Stimulated activated CD8-positive, alpha-beta memory T cell treated with anti-CD3 and anti-CD28 coated beads, Interleukin-4, amount 100 ng/mL, for 4 hours (primary cell): ENCODE measurements at regions not wholly inside any gene's neighbourhood (a gene's known extent, or its start where the extent isn't known, plus 50 kb on each side); places are given as distances from the start of the nearest gene placed in this dataset.

ENCODE experiments used
- DNase-seq, 2 donors: peaks; one replicate each; pipeline ENCODE4 v3.0.0-alpha.2; 2020; ENCODE audit warnings: low read depth in 2 of 2, low spot score in 1 of 2

DNA sequence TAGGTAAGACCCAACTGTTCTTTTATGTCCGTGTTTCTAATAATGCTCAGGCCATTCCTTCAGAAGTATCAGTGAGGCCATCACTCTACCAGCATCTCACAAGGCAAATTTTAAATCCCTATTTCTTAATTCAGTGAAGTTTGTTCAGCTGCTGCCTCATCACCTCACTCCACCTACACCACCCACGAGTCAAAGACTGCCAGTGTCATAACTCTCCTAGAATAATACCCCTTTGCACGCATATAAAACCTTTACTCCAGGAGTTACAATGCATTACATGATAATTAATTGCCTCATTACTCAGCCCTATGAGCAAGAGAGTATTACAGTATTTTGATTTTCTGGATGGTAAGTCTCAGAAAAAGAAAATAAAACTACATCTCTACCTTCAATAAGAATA is 793.6 kb downstream of the TFAP2A start:
- DNase-seq, result no peak

DNA sequence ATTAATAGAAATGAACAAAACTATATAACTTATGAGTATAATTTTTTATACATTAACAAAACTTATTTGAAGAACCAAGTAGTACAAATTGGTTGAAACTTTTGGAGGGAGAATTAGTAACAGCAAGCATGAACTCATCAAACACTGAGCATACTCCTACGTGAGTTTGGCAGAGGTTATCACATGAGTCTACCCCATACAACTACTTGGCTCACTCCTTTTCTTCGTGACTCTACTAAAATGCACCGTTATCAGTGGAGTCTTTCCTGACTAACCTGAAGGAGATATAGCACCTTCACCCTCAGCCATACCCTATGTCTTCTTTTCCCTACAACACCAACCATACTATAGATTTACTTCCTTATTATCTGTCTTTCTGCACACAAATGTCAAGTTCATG is 794.2 kb downstream of the TFAP2A start:
- DNase-seq, result no peak

DNA sequence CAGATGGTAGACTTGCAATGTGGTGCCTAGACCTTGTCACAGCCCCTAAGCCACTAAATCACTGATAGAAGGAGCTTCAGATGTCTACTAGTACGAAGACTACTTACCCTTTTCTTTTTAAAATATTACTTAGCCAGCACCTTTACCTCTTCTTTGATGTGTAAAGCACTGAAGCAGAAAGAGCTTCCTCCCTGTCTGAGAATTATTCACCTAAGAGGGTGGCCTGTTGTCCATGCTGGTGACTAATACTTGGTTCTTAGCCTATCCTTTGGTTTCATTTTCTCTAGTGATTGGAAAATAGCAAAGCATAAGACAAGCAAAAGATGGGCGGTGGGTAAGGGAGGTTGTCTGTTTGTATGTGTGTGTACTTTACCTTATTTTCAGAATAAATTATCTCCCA is 794.6 kb downstream of the TFAP2A start:
- no peak for DNase-seq

DNA sequence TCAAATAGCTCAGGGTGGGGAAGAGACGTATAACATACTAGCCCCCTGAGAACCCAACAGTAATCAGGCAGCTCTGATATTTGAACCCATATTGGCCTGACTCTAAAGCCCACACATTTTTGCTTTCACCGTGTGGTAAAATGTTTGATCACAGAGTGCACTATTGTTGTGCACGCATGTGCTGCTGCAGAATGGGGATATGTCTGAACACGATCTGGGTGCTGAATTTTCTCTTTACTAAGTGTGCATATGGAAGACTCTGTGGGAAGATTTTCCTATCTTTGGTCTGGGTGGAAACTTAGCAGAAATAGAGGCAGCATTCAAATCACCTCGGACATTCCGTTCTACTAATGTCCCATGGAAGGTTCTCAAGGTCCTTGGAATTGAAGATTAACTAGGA is 800.1 kb downstream of the TFAP2A start:
- no peak for DNase-seq

DNA sequence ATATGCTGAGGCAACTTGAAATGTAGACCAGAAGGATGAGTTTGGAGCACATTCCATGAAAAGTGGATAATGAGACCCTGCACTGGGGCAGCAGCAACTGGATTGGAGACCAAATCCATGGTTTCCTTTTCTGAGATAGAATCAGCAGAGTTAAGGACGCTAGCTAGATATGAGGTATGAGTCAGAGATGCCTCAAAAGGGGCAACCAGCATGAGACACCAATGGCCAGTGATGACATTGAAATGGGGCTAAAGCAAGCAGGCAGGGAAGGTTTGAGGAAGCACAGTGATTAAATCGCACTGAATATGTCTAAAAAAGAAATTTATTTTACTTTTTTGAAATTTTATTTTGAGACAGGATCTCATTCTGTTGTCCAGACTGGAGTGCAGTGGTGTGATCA is 802.4 kb downstream of the TFAP2A start:
- DNase-seq, result no peak

DNA sequence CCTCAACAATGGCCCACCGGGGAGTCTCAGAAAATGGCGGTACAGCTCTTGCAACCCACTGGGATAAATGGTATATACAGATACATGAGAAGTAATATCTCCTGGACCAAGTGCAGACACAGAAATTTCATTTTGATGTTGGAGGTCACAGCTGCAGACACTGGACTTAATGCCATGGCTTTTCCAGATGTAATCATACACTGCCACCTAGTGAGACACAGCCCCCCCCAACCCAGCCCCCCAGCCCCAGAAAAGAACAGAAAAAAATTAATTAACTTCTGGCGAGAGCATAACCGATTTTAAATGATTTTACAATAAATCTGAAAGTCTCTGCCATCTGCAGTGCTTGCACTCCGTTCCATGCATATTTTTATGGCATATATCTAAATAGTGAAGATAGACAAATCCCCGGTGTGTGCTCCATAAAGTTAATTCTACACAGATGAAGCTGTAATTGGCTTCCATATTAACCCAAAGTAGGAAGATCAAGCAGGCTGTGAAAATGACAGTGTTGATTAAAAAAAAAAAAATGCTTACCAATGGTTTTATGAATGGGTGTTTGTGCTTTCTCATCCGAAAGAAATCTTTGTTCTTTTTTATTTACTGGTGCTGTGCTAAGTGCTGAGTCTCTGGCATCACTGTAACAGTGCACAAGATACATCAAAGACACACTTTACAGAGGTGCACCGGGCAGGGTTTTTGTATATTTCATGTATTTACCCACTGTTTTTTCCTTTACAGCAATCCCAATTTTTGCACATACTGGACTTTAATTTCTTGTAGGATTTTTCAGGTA is 804.1 kb downstream of the TFAP2A start:
- no peak for DNase-seq

DNA sequence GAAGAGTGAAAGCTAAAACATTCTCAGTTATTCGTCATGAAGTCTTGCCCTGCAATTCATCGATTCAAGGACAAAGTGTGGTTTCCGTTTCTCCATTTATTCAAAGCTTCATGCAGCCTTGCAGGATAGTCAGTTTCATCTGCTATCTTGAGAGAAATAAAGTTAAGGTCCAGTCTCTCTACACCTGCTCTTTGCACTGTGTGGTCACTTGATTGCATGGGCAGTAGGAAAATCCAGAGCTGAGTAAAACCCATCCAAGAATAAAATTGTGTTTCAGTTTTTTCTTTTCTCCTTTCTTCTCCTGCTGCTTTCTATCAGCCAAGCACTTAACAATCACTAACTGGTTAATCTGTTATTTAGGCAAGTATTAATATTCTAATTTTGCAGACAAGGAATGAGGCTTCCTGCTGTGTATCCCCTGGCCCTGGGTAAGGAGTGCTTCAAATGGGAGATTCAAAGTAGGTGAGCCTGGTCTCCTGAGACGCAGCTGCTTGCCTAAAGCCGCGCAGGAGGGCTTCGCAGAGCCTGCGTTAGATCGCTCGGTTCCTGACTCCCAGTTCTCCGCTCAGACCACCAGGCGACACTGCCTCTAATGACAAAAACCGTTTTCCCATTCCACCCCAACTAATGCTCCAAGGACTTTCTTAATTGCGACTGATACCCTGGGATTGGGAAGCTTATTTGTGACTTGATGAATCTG is 808.3 kb downstream of the TFAP2A start:
- no peak for DNase-seq

DNA sequence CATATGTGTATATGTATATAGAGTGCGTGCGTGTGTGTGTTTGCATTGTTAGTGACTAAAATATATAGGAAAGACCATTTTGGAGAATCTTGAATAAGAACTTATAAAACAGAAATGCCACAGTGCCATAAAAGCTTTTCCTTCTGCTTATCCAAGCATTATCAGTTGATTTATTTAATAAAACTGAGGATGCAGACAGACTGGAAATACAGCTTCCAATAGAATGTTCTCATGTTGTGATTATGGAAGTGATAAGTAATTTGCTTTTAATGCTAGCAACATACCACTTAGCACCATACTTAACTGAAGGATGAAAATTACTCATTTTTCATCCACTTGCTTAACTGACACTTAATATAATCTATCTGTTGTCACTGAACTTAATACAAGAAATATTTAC is 820.1 kb downstream of the TFAP2A start:
- no peak for DNase-seq

DNA sequence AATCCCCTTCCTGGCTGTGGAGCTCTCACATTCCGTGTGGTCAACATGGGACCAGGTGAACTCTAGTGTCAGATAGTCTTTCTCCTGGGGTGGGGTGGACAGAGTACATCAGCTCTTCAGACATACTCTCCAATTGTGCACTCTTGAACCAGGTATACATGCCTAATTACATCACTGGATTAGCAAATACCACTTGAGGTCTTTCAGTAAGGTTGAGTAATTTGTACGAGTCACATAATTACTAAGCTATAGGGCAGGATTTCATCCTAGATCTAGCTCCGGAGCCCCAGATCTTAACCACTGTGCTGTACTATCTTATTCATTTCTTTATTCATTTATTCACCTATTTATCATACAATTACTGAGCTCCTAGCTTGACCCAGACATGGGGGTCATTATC is 821.3 kb downstream of the TFAP2A start:
- DNase-seq, result no peak

DNA sequence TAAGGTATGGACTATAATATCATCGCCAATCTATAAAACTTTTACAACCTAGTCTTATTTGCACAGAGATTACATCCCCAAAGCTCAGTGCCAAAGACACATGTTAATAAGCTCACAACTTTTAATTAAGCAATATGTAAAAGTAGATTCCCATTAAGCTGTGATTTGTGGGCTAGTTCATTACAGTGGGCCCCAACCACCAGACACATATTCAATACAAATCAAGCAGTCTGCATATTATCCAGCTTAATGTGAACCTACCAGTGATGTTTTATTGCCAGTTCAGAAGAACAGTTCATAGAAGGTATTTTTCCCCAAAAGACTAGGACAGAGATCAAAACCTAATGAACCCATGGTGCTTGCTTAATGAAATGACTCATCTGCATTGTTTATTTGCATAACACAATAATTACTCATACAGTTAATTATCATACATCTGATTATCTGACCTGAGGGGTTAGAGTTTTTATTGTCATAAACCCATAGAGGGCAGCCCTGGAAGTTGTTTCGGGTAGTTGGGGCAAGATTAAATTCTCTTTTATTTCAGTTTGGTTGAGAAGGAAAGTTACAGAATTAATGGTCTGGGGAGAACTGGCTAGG is 831.0 kb downstream of the TFAP2A start:
- DNase-seq, result no peak

DNA sequence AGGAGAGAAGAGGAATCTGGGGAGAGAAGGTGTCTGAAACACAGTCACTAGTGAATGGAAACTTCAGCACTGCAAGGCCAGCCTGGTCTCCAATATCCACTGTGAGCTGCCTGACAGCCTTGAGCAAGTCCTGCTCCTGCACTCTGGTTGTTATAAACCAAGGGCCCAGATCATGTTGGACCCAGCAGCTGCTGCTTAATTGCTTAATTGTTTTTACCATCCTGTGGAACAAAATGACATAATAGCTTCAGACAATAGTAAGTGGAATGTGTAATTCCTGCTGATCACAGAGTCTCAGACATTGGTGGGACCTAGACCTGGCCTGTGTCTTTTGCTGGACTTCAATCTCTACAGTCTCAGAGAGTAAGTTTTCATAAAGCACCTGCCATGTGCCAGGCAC is 833.7 kb downstream of the TFAP2A start:
- no peak for DNase-seq

DNA sequence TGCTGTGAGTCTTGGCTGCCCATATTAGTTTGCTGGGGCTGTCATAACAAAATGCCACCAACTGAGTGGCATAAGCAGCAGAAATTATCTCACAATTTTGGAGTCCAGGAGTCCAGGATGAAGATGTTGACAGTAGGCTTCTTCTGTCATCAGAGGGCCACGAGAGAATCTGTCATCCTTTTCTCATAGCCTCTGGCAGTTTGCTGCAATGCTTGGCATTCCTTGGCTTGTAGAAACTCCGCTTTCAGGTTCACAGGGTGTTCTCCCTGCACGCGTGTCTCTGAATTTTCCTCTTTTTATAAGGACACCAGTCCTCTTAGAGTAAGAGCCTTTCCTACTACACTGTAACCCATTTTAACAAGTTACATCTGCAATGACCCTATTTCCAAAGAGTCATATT is 838.4 kb downstream of the TFAP2A start:
- DNase-seq, result no peak

DNA sequence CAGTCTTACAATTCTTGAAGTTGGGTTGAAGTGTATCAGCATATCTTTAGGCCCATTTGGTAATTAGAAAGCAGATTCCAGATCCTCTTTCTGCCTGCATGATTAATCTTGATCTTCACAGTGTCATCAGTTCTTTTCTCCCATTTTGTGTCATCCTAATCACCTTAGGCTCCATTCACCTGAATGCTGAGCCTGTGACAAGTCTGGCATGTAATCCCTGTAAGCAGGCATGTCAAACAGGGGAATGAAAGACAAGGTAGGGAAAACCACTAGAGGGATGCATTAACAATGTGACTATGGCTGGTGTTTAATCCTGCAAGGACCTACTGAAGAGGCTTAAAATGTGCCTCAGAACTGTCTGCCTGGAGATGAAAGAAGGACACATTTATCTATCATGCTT is 848.8 kb downstream of the TFAP2A start:
- no peak for DNase-seq

DNA sequence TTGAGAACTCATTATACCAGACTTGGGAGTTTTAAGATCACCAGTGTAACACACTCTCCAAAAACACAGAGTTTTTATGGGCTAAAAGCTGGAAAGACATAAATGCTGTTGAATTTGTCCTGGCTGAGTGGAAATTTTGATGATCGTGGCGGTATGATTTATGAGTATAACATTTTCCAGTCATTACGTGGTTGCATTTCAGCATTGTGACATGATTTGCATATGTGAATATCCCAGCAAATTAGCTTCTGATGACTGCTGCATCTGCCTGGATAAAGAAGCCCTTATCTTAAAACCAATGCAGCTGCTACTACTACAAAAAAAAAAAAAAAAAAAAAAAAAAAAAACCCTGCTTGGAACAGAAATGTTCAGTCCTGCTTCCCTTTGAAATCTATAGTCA is 850.9 kb downstream of the TFAP2A start:
- no peak for DNase-seq

DNA sequence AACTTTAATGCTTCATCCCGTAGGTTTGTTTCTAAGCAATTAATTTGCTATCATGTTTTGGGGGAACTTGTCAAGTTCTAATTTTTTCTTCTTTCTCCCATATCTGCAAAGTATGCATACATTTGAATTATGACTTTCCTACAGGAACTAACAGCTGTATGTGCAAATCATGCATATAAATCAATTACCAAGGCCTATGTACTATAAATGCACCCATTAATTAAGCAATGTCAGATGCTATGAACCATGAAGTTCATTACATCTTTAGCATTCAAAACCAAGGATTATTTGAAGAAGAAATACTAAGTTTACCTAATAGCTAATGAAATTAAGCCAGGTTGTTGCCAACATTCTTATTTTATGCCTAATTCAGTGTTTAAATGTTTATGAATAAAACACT is 851.3 kb downstream of the TFAP2A start:
- no peak for DNase-seq

DNA sequence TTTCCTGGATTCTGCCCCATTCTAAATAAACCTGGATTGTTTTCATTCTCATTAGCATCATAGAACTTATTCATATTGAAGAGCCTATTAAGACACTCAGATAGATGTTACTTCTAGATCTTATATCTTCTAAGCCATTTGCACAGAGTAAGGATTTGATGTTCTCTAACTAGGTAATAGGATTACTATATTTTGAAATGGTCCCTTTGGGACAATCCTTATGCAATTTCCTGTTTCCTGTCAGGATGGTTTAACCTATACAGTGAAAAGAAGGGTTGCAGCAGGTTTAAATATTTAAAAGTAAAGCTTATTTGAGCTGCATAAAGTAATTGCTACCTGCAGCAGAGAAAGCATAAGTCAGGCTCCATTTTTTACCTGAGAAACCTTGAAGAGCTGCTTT is 860.1 kb downstream of the TFAP2A start:
- no peak for DNase-seq

DNA sequence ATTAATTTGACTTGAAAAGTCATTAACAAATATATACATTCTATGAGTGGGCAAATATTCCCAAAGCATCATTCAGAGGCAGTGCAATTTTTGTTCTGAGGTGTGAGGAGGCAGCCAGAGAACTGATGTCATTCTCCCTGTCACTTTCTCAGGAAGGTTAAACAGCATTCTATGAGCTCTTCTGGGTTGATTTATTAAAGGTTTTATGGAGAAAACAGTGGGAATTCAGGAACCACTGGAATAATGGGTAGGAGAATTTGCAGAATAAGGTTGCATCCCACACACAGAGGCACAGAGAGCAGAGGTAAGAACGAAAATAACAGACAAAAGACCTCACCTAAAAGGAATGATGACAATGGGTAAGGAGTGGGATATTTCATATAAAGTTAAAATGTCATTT is 860.6 kb downstream of the TFAP2A start:
- DNase-seq, result no peak

DNA sequence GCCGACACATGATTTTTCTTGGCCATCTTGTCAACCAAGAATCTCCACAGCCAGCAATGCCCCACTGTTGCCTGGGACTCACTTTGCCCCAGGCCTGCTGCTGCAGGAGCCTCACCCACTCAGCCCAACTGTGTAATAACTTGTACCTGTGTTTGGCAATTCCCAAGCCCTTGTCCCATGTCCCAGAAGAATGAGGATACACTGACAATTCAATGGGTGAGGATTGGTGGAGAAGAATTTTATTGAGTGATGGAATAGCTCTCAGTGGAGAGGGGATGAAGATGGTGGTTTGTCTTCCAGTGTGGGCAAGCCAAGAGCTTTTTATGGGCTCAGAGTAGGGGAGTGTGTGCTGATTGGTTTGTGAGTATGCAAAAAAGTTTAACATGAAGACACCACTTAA is 861.9 kb downstream of the TFAP2A start:
- no peak for DNase-seq

DNA sequence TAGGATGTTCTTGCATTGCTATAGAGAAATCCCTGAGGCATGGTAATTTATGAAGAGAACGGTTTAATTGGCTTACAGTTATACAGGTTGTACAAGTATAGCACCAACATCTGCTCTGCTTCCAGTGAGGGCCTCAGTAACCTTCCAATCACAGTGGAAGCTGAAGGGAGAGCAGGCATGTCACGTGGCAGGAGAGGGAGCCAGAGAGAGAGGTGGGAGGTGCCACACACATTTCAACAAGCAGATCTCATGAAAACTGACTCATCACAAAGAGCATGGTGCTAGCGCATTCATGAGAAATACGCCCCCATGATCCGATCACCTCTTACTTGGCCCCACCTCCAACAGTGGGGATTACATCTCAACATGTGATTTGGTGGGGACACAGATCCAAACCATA is 871.2 kb downstream of the TFAP2A start:
- DNase-seq, result no peak

DNA sequence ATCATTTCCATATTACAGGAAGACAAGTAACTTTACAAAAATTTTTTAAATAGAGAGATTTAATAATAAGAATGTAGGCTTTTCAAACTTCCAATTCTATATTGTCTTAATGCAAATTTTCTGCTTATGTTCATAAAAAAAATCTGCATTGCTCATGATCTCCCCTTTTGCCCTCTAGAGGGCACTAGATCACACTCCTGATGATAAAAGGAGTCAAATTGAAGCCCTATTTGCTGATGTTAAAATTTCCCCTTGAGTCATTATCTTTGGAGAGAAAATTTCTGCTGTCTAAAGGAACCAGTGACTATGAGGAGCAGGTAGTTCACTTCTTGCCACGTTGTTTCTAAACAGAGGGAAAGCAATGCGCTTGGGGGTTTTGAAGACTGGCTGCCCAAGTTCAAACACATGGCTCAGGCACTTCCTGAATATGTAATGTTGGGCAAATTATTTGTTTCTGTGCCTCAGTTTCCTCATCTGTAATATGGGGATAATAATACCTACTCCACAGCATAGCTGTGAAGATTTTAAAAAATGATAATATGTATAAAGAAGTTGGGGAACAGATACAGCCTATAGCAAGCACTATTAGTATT is 874.2 kb downstream of the TFAP2A start:
- no peak for DNase-seq

DNA sequence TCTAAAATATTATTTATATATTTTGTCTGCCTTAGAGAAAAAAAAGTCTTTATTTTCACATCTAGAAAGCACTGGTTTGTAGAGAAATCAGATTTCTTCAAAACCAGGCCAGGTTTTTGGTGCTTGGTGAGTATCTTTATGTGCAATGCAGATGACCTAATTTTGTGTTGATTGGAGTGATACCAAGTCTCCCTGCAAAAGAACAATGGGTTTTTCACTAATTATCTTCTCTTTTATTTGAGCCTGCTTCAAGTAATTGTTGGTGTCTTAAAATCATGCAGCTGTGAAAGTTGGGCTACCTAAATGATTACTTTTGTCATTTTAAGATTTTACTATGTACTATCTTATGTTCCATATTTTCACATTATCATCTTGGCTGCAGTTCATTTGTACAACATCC is 874.7 kb downstream of the TFAP2A start:
- DNase-seq, result no peak

DNA sequence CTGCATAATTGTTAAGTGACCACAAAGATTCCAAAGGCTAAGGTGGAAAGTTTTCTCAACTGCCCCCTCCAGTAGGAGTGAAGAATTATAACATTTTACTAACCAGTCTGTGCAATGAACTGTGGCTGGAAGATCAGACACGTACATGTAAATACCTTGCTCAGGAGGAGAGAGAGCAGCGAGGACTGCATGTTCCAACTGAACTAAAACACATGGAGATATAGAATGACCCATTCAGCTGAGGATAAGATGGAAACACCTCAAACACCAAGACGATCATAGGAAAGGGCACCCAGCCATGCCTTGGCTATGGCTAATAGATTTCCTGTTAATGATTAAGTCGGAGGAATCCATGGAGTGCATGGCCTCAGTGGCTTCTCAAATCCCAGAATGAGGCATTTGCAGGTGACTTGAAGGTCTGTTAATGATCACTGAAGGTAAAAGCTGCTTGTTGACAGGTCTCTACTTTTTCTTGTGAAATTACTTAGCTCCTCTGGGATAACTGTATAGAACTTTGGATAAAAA is 875.6 kb downstream of the TFAP2A start:
- DNase-seq, result no peak
